HG03439 (cell line): ENCODE measurements at regions not wholly inside any gene's neighbourhood (a gene's known extent, or its start where the extent isn't known, plus 50 kb on each side); places are given as distances from the start of the nearest gene placed in this dataset.
A peak's percentile ranks its signal among the peaks of the same experiment; 100 is the strongest.

ENCODE experiments used
- ATAC-seq: cut with Tn5 transposase; IDR thresholded peaks from one replicate; pipeline ENCODE4 v1.9.1; 2021; ENCODE audit warnings: mild to moderate bottlenecking, moderate library complexity; ENCODE audit not compliant: unreplicated experiment

DNA sequence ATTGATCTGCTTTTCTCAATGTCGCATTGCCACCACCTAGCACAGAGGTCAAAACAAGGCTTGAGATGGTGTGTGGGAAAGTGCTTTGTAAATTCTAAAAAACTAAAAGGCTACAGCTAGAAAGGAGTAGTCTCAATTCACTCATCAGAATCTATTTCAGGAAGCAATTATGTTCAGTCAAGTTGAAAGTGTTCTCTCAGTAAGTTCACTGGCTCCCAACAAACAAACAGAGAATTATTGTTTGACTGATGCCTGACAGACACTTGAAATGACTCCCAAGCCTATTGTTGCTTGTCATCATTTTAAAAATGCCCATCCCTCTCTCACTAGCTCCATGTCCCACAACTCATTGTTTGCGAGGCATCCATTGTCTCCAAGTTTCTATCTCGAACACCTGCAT is 419.6 kb upstream of the CPEB2 start:
- ATAC-seq: no peak

DNA sequence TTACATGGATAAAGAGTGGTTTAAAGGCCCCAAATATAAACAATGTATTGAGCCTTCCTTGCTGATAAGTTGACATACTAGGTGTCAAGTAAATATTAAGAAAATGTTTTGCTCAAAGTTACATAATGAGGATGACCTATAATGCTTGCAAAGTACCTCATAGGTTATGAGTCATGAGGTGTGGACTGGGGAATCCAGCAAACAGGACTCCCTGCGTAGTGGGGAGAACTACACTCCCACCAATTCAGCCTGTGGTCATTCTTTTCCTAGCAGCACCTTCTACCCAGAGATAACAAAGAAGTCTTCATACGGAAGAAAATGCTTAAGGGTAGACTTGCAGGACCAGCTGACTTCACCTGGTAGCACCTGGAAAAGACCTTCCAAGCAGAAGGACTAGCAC is 418.9 kb upstream of the CPEB2 start:
- ATAC-seq: peak; percentile 24

DNA sequence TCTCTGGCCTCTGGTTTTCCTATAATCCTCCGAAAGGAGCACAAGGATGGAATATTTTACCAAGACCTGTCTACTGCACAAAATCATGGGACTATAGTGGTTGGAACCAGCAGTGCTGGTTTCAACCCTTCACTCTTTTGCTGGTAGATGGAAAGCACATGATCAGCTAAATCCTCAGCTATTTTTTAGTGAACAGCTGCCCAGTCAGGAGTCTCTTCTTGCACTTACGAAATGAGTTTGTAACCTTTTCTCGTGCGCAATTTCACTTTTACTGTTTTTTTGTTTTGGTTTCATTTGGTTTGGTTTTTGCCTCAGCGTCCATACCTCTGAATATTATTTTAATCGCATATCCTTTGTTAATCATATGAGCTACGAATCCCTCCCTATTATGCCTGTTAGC is 418.5 kb upstream of the CPEB2 start:
- ATAC-seq: peak; percentile 49

DNA sequence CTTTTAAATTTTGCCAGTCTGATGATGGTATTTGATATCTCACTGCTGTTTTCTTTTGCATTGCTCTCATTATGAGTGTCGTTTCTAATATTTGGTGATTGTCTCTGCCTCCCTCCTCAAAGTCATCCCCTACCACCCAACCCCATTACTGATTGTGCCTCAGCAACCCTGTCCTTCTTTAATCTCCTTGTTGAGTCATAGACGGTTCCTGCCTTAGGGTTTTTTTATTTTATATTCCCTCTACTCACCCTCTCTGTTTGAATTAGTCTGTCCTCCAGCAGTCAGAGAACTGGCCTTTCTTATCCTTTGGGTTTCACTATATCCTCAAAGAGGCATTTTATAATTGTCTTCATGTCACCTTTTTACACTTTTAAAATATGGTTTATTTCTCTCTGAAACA is 409.3 kb upstream of the CPEB2 start:
- no peak for ATAC-seq

DNA sequence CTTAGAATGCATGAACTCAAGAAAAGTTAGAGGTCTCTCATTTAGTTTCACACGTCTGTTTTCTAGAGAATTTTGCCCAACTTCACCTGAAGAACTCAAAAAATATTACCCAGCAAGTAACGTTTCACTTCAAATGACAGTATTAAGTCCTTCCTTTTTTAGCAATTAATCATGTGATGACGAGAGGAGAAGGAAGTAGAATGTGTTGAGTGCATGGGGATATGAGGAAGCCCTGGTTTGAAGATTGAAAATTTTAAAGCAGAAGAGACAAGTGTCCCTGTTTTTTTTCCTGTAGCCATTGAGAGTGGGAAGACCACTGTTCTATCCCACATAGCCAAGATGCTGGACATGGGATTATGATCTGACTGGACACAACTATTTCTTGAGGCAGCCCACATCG is 406.3 kb upstream of the CPEB2 start:
- ATAC-seq: no peak

DNA sequence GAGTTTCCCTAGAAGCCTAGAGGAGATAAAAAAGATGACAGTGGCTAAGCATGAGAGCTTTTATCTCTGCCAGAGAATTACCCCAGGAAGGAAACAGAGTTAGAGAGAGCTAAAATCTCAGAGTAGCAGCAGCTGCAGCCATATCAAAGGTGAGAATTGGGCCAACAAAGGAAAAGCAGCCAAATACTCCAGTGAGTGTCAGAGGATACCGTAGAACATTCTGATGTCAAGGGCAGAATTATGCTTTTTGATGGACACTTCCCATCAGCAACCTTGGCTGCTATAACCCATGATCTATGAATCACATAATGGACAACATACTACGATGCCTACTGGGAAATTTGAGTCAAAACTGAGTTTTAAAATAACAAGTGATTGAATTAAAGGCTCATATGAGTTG is 405.8 kb upstream of the CPEB2 start:
- no peak for ATAC-seq

DNA sequence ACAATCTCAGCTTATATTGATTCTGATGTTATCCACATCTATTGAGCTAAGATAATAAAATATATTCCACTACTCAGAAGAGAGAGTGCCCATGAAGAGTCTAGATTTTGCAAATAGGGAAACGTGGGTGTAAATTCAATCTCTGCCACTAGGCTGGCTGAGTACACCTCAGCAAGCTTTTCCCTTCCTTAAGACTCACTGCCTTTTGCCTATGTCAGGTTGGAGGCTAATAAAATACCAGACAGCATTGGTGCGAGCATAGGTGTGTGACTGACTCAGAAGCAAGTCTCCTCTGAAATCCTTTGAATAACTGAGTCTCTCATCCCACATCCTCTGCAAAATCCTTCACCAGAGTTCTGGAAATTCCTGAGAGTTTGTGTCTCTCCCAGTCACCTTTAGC is 405.4 kb upstream of the CPEB2 start:
- no peak for ATAC-seq

DNA sequence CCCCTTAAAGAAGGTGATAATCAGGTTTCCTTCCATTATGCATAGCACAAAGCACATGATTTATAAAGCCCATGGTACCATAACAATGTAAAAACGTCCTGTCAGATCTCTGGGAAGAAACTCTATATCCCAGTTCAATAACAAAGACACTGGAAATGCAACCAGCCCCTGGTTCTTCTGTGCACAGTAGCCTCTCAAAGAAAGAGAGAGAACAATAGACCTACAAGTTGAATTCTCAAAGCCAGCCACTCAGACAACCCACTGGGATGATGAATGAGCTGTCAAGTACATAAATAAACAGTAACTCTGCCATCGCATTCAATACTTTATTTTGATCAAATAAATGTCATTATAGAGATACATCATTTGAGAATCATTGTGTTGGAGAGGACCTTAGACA is 400.1 kb upstream of the CPEB2 start:
- no peak for ATAC-seq

DNA sequence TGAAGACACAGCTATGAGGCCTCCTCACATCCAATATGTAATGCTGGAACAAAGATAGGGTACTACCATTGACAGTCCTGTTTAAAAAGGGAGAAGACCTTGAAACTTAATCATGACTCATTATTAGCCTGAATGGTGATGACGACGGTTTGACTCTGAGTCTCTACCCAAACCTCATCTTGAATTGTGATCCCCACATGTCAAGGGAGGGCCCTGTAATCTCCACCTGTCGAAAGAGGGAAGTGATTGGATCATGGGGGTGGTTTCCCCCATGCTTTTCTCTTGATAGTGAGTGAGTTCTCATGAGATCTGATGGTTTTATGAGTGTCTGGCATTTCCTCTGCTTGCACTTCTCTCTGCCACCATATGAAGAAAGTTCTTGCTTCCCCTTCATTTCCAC is 395.3 kb upstream of the CPEB2 start:
- no peak for ATAC-seq

DNA sequence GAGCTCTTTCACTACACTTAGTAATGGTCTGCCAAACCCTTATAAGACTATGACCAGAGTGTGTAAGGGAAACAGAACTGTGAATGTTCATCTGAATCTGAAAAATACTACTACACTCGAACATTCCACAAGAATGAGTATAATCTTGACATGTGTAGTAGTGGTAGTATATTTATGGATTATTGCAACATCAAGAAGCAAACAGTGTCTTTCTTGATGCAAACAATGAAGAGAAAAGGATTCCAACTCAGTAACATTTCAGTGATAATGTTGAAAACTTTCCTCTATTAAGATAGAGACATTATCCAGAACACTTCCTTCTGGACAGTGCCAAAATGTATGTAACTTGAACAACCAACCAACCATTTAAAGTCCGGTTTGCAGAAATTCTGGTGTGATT is 394.7 kb upstream of the CPEB2 start:
- no peak for ATAC-seq

DNA sequence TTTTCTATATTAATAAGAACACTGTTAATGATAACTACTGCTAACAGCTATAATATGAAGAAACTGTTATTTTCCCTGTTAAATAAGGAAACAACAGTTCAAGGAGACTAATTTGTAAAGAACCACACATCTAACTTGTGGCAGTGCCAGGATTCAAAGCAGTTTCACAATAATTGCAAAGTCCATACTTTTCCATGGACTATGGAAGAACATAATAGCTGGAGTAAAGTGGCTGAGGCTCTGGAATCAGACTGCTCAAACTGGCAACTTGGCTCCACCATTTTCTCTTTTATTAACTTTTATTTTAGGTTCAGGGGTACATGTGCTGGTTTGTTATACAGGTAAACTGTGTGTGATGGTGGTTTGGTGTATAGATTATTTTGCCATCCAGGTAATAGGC is 393.7 kb upstream of the CPEB2 start:
- ATAC-seq: no peak

DNA sequence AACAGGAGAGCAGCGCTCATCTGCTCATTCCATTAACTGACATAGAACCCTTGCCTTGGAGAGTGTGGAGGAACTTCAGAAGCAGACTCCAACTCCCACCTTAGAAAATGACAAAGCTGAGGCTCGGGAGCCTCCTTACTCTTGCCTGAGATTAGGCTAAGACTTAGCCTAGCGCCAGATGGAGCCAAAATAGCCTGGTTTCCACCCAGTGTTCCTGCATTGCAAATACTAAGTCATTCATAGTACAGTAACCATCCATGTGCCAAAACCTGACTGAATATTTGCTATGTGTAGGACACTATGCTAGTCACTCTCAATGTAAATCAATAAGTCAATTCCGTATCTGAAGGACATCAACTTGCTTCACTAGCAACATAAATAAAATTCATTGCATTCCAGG is 387.4 kb upstream of the CPEB2 start:
- ATAC-seq: no peak

DNA sequence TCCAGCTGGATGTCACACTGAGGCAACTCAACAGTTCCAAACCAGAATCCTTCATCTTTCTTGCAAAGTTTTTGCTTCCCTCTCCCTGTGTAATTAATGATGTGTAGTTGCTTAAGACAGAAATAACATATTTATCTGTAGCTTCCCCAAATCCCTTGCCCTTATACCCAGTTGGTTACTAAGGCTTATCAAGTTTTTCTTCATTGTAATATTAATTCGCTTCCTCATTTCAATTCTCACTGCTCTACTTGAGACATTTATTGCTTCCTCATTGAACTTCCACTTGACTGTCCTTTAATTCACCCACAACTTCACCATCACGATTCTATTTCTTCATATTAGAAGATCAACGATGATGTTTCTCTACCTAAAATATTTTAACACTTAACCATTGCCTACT is 386.6 kb upstream of the CPEB2 start:
- no peak for ATAC-seq

DNA sequence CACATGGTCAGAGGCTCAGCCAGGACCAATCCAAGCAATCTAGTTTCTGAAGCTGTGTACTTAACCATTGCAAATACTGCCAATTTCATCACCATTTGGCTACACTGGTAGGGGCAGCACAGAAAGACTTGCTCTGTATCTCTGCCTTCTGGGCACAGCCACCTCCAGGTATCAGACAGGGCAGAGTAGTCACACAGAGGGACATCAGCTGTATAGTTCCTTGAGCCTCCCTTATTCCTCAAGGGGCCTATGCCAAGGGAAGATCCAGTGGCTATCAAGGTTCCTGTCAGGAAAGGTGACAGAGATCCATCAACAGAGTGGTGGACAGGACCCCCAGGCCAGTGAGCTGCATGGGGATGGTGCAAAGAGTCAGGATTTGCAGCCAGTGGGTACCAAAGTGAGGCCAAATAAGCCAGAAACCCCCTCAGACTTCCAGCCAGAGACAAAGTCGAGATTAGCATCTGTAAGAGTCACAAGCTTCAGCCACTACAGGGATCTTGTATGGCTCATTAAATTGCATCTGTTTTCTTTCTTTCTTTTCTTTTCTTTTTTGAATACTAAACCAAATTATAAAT is 381.6 kb upstream of the CPEB2 start:
- ATAC-seq: no peak

DNA sequence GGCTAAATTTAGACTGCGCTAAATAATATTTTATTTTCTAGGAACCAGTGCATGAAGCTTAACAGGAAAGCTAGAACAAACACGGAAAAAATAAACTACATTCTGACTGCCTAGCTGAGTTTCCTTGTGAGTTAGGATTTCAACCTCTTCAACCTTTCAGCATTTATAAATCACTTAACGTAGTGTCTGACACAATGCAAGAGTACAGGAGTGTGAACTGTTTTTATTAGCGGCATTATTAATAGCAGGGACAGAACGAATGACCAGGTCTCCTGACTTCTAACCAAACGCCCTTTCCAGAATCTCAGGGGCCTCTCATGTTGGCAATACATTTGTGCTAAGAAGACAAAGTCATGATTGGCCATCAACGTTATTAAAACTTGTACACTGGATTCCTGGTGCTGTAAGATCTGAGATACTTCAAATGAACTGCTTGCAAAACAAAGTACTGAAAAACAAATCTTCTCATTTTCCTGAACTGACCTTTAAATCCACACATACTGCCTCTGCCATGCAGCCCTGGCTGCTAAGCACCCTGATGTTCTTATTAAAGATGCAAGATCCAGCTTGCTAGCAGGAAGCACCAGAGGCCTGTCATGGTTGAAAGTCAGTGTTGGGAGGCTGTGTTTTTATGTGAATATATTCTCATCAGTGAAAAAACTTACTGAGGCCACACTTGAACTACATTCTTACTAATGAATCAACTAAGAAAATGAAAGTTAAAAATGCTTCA is 380.4 kb upstream of the CPEB2 start:
- ATAC-seq: no peak

DNA sequence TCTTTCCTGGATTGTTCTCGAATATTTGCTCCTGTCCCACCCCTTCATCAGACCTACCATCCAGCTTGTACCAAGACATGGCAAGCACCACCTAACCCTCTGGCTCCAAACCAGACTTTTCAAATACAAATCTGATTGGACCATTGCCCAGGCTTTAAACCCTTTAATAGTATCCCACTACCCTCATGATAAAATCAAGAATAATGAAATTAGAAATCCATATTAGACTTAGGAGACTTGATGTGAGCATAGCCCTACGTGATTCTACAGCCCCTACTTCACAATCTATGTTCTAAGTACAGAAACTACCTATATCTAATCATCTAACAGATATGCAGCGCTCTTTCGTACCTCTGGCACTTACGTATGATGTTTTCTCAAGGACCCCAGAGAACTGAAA is 375.2 kb upstream of the CPEB2 start:
- no peak for ATAC-seq

DNA sequence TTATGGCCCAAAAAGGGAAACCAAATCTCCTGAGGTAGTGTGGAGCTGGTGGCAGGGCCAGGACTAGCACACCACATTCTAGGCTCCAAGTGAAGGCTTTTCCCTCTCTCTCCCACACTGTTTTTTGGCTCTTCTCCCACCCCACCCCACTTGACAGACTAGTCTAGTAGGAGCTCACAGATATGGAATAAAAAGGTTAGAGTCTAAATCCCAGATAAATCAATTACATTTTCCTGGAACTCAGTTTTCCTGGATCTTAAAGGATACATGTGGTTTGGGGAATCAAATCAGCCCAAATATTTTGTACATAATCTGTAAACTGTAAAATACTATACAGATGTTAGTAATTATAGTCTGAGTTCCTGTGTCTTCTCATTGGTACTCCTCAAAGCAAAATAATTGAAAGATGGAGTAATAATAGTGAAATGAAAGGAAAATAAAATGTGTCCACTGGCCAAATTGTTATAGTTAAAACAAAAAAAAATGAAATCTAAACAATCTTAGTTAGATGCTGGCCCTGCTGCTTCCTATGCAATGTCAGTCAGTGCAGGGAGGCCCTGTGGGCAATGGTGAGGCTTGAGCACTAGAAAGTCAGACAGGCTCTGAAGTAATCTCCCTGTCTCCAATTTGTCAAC is 370.4 kb upstream of the CPEB2 start:
- ATAC-seq: no peak

DNA sequence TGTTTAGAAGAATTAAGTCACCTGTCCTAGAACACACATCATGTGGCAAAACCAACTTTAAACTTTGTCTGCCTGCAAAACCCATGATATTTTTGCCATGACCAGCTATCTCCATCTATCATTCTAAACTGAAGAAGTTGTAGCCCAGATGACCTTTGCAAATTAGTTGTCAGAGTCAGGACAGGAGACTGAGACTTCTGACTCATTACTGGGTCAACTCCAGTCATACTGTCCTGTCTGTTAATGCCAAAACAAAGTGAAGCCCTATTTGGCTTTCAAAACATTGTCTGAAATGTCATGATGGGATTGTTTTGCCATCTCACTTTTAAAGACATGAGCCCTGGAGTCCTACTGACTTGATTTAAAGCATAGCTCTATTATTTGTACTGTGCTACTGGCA is 365.7 kb upstream of the CPEB2 start:
- ATAC-seq: no peak

DNA sequence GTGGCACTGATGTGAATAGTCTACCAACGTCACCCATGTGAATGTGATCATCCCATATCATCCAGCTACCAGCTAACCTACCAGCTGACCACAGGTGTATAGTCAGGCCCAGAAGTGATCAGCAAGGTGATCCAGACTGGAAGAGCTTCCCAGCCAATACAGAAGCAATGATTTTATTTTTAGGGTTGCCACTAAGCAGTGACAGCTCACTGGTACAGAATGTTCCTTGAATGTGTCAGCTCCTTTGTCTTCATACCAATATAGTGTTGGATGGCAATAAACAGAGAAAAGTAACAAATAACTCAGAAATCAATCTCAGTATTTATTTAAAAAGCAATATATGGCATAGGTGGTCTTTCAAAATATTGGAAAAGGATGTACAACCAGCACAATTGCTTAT is 361.8 kb upstream of the CPEB2 start:
- ATAC-seq: no peak

DNA sequence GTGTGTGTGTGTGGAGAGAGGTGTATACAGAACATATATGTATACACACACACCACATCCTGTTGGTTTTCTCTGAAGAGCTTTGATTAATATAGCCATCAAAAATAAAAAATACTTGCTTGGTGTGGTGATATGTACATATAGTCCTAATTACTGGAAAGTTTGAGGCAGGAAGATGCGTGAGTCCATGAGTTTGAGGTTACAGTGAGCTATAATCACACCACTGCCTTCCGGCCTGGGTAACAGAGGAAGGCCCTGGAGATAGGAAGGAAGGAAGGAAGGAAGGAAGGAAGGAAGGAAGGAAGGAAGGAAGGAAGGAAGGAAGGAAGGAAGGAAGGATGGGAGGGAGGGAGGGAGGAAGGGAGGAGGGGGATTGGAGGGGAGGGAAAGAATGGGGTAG is 360.4 kb upstream of the CPEB2 start:
- no peak for ATAC-seq

DNA sequence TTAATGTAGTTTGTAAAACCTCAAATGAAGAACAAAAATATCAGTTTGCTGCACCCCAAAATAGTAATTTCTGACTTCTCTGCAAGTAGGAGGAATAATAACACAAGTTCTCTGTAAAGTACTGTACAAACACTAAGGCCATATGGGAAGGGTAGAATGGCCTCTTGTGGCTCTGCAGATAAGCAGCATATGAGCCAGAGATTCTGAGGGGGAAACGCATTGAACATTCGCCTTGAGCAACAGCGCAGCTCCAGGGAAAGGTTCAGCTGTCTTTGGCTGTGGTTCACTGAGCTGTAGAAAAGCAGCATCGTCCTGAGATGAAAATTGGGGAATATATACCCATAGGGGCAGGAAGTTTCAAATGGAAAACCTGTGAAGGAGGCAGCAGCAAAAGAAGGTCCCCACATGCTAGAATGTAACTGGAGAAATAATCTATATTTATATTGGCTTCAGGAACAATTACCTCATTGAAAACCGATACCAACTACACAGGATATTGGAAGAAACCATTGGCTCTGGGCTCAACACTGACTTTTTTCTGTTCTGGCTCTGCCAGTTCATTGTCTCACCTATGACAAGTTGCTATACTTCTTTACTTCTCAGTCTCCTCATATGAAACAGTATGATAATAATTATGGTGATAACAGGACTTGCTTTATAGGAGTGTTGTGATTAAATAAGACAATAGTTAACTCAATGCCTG is 357.6 kb upstream of the CPEB2 start:
- ATAC-seq: no peak

DNA sequence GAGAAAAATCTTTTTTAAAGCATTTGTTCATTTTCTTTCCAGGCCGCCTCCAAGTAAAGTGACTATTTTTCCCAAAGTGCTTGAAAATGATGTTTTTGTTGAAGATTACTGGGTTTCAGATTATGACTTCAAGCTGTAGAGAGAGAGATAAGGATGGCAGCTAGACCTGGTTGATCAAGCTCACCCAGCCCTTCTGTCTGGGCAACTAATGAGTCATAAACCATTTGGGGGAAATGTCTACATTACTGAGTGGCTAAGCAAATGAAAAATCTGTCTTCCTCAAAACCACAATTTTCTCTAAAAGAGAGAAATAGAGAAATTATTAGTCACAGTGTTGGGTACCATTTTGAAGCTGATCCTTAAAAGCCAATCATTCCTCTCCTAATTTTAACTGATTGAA is 355.4 kb upstream of the CPEB2 start:
- ATAC-seq: no peak
